Activated CD4-positive, alpha-beta T cell treated with anti-CD3 and anti-CD28 coated beads for 48 hours (primary cell): ENCODE measurements at regions not wholly inside any gene's neighbourhood (a gene's known extent, or its start where the extent isn't known, plus 50 kb on each side); places are given as distances from the start of the nearest gene placed in this dataset.
"Not testable (repeated sequence)": the region's sequence is repeated elsewhere in the genome, so short reads cannot be mapped to it uniquely, and the experiment has no call there.

Source experiments
- DNase-seq: peaks from one replicate; pipeline ENCODE4 v3.0.0-alpha.2; 2020

DNA sequence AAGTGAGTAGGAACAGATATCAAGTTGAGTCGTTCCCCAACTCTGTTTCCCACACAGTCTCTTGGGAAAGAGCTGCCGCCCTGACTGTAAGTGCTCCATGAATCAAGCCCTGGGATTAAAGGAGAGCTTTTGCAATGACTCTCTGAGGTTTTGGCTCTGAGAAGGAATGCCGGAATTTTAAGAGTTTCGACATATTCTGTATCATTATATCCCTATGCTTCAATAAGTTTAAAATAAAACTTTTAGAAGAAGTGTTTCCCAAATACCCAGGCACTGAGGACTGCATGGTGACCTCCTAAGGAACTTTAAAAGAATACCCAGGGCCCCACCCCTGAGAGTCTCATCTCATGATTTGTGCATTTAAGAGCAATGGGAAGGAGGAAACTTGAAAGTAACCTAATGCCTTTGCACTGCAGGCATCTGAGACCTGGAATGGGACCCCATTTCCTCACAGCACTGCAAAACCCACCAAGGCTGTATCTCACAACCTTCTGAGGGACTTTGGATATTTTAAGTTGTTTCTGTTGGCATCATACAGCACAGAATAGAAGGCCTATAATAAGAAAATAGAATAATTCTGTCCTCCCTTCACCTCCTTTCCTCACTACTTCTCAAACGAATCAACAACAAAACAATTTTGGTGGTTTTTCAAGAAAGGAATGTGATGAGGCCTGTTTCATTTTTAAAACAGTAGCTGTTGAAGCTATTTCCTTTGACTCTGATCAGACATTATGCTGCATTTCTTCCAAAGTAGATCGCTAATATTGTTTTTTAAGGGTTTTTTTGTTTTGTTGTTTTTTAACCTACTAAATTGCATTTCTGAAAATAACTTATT is 121.2 kb downstream of the GASK1B start:
- no peak for DNase-seq

GRCh38 chr4:158050942-158051341 is 121.9 kb downstream of the GASK1B start:
- DNase-seq, result no peak

- no peak for DNase-seq
These were observed 126.5 kb downstream of the GASK1B start for GRCh38 chr4:158046345-158046744.

DNA sequence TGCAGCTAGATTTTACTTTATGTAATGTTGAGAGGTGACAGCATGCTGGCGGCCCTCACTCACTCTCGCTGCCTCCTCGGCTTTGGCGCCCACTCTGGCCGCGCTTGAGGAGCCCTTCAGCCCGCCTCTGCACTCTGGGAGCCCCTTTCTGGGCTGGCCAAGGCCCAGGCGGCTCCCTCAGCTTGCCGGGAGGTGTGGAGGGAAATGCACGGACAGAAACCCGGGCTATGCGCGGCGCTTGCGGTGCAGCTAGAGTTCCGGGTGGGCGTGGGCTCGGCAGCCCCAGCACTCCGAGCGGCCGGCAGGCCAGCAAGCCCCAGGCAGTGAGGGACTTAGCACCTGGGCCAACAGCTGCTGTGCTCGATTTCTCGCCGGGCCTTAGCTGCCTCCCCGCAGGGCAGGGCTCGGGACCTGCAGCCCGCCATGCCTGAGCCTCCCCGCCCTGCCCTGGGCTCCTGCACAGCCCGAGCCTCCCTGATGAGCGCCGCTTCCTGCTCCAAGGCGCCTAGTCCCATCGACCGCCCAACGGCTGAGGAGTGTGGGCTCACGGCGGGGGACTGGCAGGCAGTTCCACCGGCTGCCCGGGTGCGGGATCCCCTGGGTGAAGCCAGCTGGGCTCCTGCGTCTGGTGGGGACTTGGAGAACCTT is 128.7 kb downstream of the GASK1B start:
- no peak for DNase-seq

DNA sequence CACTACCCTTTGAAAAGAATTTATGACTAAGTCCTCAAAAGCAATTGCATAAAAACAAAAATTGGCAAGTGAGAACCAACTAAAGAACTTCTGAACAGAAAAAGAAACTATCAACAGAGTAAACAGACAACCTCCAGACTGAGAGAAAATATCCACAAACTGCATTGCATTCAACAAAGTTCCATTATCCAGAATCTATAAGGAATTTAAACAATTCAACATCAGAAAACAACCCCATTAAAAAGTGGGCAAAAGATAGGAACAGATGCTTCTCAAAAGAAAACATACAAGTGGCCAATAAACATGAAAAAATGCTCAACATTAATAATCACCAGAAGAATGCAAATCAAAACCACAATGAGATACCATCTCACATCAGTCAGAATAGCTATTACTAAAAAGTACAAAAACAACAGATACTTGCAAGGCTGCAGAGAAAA is 130.2 kb downstream of the GASK1B start:
- DNase-seq, result no peak

GRCh38 chr4:158038718-158039117 is 134.1 kb downstream of the GASK1B start:
- no peak for DNase-seq

DNA sequence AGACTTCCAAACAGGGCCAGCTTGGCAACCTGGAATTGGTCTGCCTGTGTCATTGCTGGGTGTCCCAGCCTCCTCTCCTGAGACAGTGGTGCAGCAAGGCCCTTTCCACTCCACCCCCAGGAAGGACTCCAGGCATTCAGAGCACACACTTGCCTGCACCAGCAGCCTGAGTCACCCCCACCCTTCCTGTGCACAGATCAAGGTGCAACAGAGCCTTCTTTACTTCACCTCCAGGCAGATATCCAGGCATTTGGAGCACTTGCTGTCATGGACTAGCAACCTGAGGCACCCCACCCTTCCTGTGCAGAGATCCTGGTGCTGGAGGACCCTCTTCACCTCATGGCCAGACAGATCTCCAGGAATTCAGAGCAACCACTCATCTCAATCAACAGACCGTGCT is 135.8 kb downstream of the GASK1B start:
- DNase-seq, result no peak

- no peak for DNase-seq
These were observed 137.1 kb downstream of the GASK1B start for GRCh38 chr4:158035662-158036195.

GRCh38 chr4:158033416-158034120 is 139.3 kb downstream of the GASK1B start:
- no peak for DNase-seq

- DNase-seq, result no peak
These were observed 140.0 kb downstream of the GASK1B start for GRCh38 chr4:158032733-158033415.

- DNase-seq, result not testable (repeated sequence)
These were observed 144.4 kb downstream of the GASK1B start for GRCh38 chr4:158028381-158028780.

- no peak for DNase-seq
These were observed 147.7 kb downstream of the GASK1B start for GRCh38 chr4:158025131-158025530.

DNA sequence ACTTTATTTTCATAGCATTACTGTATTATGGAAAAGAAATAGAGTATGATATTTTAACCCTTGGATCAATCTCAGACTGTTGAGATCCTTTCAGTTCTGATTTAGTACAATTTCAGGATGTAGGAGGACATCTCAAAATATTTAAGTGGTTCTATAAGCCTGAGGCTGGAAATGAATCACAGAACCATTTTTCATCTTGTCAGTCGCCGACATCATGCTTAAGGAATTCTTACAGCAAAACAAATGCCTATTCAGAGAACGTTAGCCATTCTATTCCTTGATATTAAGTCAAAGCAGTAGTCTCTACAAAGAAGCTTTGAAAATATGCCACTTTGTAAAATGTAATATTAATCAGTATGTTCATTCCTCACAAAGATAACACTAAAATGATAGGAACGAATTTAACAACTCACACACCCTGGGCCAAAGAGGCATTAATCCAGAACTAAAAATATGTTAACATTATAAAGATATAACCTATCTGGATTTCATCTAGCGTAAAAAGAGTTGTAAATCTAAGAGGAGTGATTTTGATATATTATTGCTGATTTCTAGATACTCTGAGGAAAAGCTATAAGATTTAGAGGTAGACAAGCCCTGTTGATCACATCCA is 152.0 kb downstream of the GASK1B start:
- DNase-seq, result no peak

DNA sequence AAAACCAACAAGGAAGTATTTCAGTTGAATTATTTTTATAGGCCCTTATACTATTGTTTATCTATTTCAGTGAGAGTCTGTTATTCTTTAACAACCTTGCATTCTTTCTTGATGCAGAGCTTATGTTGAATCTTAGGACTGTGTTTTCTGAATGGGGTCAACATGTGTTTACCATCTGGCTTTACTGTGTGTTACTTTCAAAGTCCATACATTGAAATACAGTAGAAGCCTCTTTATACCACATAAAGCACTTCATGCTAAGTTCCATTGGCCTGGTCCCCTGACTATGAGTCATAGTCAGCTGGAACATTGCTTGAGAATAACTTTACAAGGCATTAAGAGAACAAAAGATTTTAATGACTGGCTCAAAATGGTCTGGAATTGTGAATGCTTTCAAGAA is 152.6 kb downstream of the GASK1B start:
- no peak for DNase-seq

DNA sequence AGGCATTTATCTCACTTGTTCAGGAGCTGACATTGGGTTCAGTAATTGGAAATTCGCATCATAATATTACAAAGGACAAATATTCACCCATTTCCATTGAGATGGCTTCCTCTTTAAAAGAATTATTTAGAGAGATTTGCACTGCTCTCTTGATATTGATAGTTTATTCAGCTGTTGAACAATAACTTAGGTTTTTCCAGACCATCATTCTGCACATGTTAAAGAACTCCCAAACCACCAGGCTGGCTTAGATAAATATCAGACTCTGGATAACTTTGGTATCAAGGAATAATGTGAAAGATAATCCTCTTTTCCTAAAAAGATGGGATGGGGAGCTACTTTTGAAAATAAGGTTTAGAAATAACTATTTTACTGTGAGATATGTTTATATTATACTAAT is 154.0 kb downstream of the GASK1B start:
- DNase-seq, result no peak

GRCh38 chr4:158018221-158018830 is 154.5 kb downstream of the GASK1B start:
- no peak for DNase-seq

GRCh38 chr4:158016511-158016910 is 156.3 kb downstream of the GASK1B start:
- DNase-seq, result no peak

GRCh38 chr4:158015241-158015640 is 157.6 kb downstream of the GASK1B start:
- no peak for DNase-seq

- no peak for DNase-seq
These were observed 159.0 kb downstream of the GASK1B start for GRCh38 chr4:158013858-158014257.

- DNase-seq, result no peak
These were observed 162.5 kb downstream of the GASK1B start for GRCh38 chr4:158010361-158010760.

- no peak for DNase-seq
These were observed 164.1 kb downstream of the GASK1B start for GRCh38 chr4:158008551-158009218.
